ENCODE measurements at regions not wholly inside any gene's neighbourhood (a gene's known extent, or its start where the extent isn't known, plus 50 kb on each side); places are given as distances from the start of the nearest gene placed in this dataset.

DNA sequence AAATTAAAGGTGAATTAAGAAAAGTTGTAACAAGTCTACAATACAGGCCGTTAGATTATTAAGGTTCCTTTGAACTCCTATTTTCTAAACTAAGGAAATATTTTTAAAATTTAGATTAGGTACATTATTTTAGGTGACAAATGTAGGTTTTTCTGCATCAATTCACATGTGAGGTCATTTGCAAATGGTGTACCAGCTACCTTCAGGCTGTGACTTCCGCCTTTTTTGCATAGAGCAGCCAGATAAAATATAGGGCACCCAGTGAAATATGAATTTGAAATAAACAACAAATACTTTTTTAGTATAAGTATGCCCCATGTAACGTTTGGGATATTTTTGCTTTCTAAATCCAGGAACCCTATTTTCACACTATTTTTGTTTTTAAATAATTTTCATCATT lies 544.0 kb downstream of the LMO4 start:
- Histone ChIP-seq H2AFZ (ENCODE audit: low read length) (peak overlapping the region; percentile 44), H3K9me3 (ENCODE audit: low read length) (no peaks in the 10 kb centered on the region)

DNA sequence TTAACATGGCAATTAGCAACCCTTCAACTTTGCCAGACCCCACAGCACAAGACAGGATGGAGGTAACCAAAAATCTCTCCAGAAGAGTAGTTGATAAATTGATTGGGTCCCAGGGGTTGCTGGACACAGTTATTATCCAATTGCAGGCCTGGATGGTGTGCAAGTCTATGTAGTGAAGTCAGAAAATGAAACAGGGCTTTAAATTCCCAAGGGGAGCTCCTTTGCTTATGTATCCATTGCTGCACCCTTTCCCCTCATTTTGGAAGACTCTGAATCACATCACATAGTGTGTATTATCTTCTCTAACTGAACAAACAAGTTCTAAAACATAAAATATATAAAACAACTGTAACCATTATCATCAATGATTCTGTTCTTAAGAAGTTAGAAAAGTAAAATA lies 550.2 kb downstream of the LMO4 start:
- no peak for DNase-seq
- Histone ChIP-seq H3K27me3 (ENCODE audit: low read length) (no peaks in the 10 kb centered on the region), H3K4me2 (ENCODE audit: low read depth, low read length, poor library complexity, severe bottlenecking) (no peak overlapping the region), H3K4me1 (ENCODE audit: low read length) (no peaks in the 10 kb centered on the region), H3K79me2 (ENCODE audit: low read length) (no peaks in the 10 kb centered on the region), H4K20me1 (ENCODE audit: insufficient read depth, low read depth, low read length) (no peaks in the 10 kb centered on the region), H3K9me2 (replicated peaks; ENCODE audit: insufficient read depth, low read length) (no peaks in the 10 kb centered on the region), H3K27ac (ENCODE audit: low read length) (no peak overlapping the region), H3K9ac (ENCODE audit: low read length) (no peak overlapping the region), H3K4me3 (ENCODE audit: low read length) (no peak overlapping the region), H3K36me3 (ENCODE audit: insufficient read depth, low read length) (no peaks in the 10 kb centered on the region), H3K9me3 (ENCODE audit: low read length) (no peaks in the 10 kb centered on the region), H2AFZ (ENCODE audit: low read length) (no peak overlapping the region)

More for the DNA sequence above, 544.0 kb downstream of the LMO4 start:
- Histone ChIP-seq H4K20me1 (ENCODE audit: insufficient read depth, low read depth, low read length) (no peaks in the 10 kb centered on the region), H3K27me3 (ENCODE audit: low read length) (no peaks in the 10 kb centered on the region), H3K36me3 (ENCODE audit: insufficient read depth, low read length) (no peaks in the 10 kb centered on the region), H3K79me2 (ENCODE audit: low read length) (no peaks in the 10 kb centered on the region), H3K9me2 (replicated peaks; ENCODE audit: insufficient read depth, low read length) (no peaks in the 10 kb centered on the region), H3K27ac (ENCODE audit: low read length) (0 out of 2 replicates have a peak overlapping the region, but pooled peaks have one; percentile 29), H3K4me3 (ENCODE audit: low read length) (no peak overlapping the region), H3K4me1 (ENCODE audit: low read length) (peaks cover 21% of the 10 kb centered on the region), H3K9ac (ENCODE audit: low read length) (no peak overlapping the region), H3K4me2 (ENCODE audit: low read depth, low read length, poor library complexity, severe bottlenecking) (peak overlapping the region; percentile 13)
- DNase-seq, result peak; percentile 58

DNA sequence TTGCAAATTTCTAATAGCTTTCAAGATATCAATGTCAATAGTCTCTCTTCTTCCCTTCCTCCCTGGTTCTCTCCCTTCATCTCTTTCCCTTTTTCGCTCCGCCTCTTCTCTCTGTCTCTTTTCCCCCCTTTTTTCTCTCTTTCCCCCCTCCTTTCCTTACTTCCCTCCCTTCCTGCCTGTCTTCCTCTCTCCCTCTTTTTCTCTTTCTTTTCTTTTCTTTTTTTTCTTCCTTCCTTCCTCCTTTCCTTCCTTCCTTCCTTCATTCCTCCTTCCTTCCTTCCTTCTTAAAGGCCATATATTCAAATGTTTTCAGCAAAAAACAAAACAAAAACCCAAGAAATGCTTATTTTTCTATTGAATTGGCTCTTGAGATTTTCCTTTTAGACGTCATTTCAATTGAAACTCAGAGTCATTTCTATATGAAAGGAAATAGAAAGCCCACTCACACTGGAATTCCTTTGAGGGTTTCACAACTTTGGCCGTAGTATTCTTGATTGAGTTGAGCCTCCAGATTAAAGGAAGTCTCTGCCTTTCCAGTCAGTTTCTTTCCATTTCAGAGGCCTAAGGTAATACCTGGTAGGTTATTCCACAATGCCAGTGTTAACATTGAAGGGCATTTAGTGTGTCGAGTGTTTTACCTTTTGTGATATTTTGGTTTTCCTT lies 551.5 kb downstream of the LMO4 start:
- Histone ChIP-seq H3K4me2 (ENCODE audit: low read depth, low read length, poor library complexity, severe bottlenecking) (no peak overlapping the region), H3K9me2 (replicated peaks; ENCODE audit: insufficient read depth, low read length) (no peaks in the 10 kb centered on the region)
- DNase-seq, result no peak

DNA sequence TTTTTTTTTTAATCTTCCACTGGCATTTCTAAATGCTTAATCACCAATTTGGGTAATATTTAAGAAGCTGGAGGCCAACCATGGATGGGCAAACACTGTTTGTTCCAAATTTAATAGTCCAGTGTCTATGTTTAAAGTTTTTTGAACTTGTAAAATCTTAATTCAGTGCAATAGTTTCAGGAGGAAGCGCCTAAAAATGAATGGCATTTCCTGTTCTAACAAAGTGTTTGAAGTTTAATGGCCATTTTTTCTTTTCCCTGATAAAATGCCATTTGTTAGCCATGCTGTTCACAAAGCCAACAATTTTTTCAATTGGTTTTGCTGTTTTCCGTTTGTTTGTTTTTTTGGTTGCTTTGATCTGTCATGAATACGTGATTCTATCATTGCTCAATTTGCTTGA lies 552.1 kb downstream of the LMO4 start:
- Histone ChIP-seq H3K27me3 (ENCODE audit: low read length) (no peaks in the 10 kb centered on the region), H3K9me3 (ENCODE audit: low read length) (no peaks in the 10 kb centered on the region), H3K36me3 (ENCODE audit: insufficient read depth, low read length) (no peaks in the 10 kb centered on the region), H3K4me2 (ENCODE audit: low read depth, low read length, poor library complexity, severe bottlenecking) (no peak overlapping the region), H3K27ac (ENCODE audit: low read length) (no peak overlapping the region), H3K4me3 (ENCODE audit: low read length) (no peak overlapping the region), H4K20me1 (ENCODE audit: insufficient read depth, low read depth, low read length) (no peaks in the 10 kb centered on the region), H3K9ac (ENCODE audit: low read length) (no peak overlapping the region), H3K4me1 (ENCODE audit: low read length) (no peaks in the 10 kb centered on the region), H2AFZ (ENCODE audit: low read length) (no peak overlapping the region), H3K79me2 (ENCODE audit: low read length) (no peaks in the 10 kb centered on the region), H3K9me2 (replicated peaks; ENCODE audit: insufficient read depth, low read length) (no peaks in the 10 kb centered on the region)
- no peak for DNase-seq

More for the DNA sequence above, 551.5 kb downstream of the LMO4 start:
- H4K20me1 ChIP-seq (ENCODE audit: insufficient read depth, low read depth, low read length), result no peaks in the 10 kb centered on the region
- no peak overlapping the region for H3K27ac ChIP-seq (ENCODE audit: low read length)
- no peaks in the 10 kb centered on the region for H3K9me3 ChIP-seq (ENCODE audit: low read length)
- no peaks in the 10 kb centered on the region for H3K36me3 ChIP-seq (ENCODE audit: insufficient read depth, low read length)
- no peak overlapping the region for H2AFZ ChIP-seq (ENCODE audit: low read length)
- no peaks in the 10 kb centered on the region for H3K4me1 ChIP-seq (ENCODE audit: low read length)
- H3K79me2 ChIP-seq (ENCODE audit: low read length), result no peaks in the 10 kb centered on the region
- no peak overlapping the region for H3K4me3 ChIP-seq (ENCODE audit: low read length)
- no peaks in the 10 kb centered on the region for H3K27me3 ChIP-seq (ENCODE audit: low read length)
- H3K9ac ChIP-seq (ENCODE audit: low read length), result no peak overlapping the region

DNA sequence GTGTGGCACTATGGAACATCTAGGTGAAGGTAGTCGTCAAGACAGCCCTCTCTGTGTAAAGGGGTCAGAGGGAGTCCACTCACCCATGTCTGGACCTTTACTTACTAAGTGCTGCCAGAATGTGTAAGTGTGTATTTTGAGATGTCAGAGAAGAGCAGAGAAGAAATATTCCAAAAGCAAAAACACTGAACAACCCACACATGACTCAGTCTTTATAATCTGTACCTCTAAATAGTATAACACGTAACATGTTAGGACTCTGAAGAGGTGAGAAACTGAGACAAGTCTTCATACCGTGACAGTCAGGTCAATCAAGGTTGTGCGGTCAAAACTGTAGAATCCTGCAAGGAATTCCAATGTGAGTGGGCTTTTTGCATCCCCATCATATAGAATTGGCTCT lies 555.2 kb downstream of the LMO4 start:
- H3K9me3 ChIP-seq (ENCODE audit: low read length), result no peaks in the 10 kb centered on the region

DNA sequence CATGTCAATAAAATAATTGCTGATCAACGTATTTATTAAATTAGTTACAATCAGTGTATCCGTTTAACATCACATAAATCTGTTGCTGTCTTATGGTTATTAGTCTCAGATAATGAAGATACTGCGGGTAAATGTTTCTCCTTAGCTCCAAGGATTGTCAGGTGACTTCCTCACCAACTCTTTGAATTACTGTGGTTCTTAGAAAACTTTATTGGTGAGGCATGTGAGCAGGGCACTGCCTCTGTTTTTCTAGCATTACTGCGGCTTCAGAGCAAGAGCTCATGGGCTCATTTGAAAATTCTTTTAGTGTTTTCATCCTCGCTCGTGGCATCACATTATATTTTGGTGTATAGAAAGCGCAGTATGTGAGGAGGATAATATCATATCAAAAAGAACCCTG lies 555.9 kb downstream of the LMO4 start:
- no peaks in the 10 kb centered on the region for H3K4me1 ChIP-seq (ENCODE audit: low read length)
- H3K36me3 ChIP-seq (ENCODE audit: insufficient read depth, low read length), result no peaks in the 10 kb centered on the region
- no peaks in the 10 kb centered on the region for H3K9me2 ChIP-seq (replicated peaks; ENCODE audit: insufficient read depth, low read length)
- H4K20me1 ChIP-seq (ENCODE audit: insufficient read depth, low read depth, low read length), result no peaks in the 10 kb centered on the region
- H2AFZ ChIP-seq (ENCODE audit: low read length), result no peak overlapping the region
- H3K4me3 ChIP-seq (ENCODE audit: low read length), result no peak overlapping the region
- H3K27ac ChIP-seq (ENCODE audit: low read length), result no peak overlapping the region
- no peaks in the 10 kb centered on the region for H3K27me3 ChIP-seq (ENCODE audit: low read length)
- no peak overlapping the region for H3K4me2 ChIP-seq (ENCODE audit: low read depth, low read length, poor library complexity, severe bottlenecking)
- no peak for DNase-seq
- H3K79me2 ChIP-seq (ENCODE audit: low read length), result no peaks in the 10 kb centered on the region
- no peaks in the 10 kb centered on the region for H3K9me3 ChIP-seq (ENCODE audit: low read length)
- H3K9ac ChIP-seq (ENCODE audit: low read length), result no peak overlapping the region

More for the DNA sequence above, 555.2 kb downstream of the LMO4 start:
- Histone ChIP-seq H3K79me2 (ENCODE audit: low read length) (no peaks in the 10 kb centered on the region), H3K27me3 (ENCODE audit: low read length) (no peaks in the 10 kb centered on the region), H3K36me3 (ENCODE audit: insufficient read depth, low read length) (no peaks in the 10 kb centered on the region), H2AFZ (ENCODE audit: low read length) (no peak overlapping the region), H3K4me2 (ENCODE audit: low read depth, low read length, poor library complexity, severe bottlenecking) (no peak overlapping the region), H4K20me1 (ENCODE audit: insufficient read depth, low read depth, low read length) (no peaks in the 10 kb centered on the region), H3K4me1 (ENCODE audit: low read length) (no peaks in the 10 kb centered on the region), H3K9me2 (replicated peaks; ENCODE audit: insufficient read depth, low read length) (no peaks in the 10 kb centered on the region), H3K9ac (ENCODE audit: low read length) (no peak overlapping the region), H3K4me3 (ENCODE audit: low read length) (no peak overlapping the region), H3K27ac (ENCODE audit: low read length) (no peak overlapping the region)
- no peak for DNase-seq

DNA sequence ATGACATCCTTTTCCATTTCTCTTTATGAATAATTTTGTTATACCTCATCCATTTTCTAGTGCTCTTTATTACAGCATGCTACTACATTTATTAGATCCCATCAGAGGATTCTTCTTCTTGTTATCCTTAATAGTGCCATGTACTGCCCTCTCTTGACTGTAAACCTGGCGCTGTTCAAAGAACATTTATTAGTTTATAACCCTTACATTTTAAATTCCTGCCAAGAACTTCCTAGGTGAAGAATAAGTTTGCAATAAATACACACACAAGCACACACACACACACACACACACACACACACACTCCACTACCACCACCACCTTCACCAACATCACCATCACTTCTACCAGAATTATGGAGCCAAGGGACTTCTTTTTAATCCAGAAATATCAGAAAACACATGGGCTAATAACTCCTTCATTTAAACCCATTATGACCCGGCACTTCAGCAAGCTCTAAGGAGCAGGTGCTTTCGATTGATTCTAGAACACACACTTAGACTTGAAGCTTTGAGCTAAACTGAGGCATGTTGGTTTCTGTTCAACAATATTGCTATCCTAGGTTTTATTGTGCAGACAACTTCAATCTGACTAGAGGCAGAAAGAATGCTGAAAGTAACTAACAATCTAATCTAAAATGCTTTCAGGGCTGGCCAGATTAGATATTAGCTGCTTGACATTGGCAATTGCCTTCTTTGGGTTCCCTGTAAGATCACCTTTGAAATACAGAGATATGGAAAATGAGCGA lies 556.8 kb downstream of the LMO4 start:
- Histone ChIP-seq H3K27me3 (ENCODE audit: low read length) (no peaks in the 10 kb centered on the region), H3K36me3 (ENCODE audit: insufficient read depth, low read length) (no peaks in the 10 kb centered on the region), H3K9me3 (ENCODE audit: low read length) (no peaks in the 10 kb centered on the region), H3K4me1 (ENCODE audit: low read length) (no peaks in the 10 kb centered on the region), H3K4me3 (ENCODE audit: low read length) (no peak overlapping the region), H3K9me2 (replicated peaks; ENCODE audit: insufficient read depth, low read length) (no peaks in the 10 kb centered on the region), H3K27ac (ENCODE audit: low read length) (no peak overlapping the region), H4K20me1 (ENCODE audit: insufficient read depth, low read depth, low read length) (no peaks in the 10 kb centered on the region), H3K79me2 (ENCODE audit: low read length) (no peaks in the 10 kb centered on the region), H3K4me2 (ENCODE audit: low read depth, low read length, poor library complexity, severe bottlenecking) (no peak overlapping the region), H2AFZ (ENCODE audit: low read length) (no peak overlapping the region), H3K9ac (ENCODE audit: low read length) (no peak overlapping the region)
- no peak for DNase-seq

DNA sequence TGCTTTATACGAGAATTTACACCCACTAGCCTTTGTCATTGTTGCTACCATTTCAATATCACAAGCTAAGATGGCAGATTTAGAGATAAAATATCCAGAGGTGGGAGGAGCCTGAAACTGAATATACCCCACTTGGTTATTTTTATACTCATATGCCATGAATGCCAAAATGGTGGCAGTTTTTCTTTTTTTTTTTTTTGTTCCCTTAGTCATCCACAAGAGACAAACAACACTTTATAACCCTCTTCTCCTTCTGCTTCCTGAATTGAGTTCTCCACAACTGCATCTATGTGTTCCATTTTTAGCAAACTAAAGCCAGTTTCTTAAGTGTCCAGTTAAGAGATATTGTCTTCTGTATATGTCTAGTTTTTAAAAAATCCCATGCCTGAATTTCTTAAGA lies 558.4 kb downstream of the LMO4 start:
- H4K20me1 ChIP-seq (ENCODE audit: insufficient read depth, low read depth, low read length), result no peaks in the 10 kb centered on the region
- no peak overlapping the region for H3K4me3 ChIP-seq (ENCODE audit: low read length)
- H3K9me3 ChIP-seq (ENCODE audit: low read length), result no peaks in the 10 kb centered on the region
- no peaks in the 10 kb centered on the region for H3K4me1 ChIP-seq (ENCODE audit: low read length)
- H3K9me2 ChIP-seq (replicated peaks; ENCODE audit: insufficient read depth, low read length), result no peaks in the 10 kb centered on the region
- no peak overlapping the region for H2AFZ ChIP-seq (ENCODE audit: low read length)
- no peak overlapping the region for H3K27ac ChIP-seq (ENCODE audit: low read length)
- H3K4me2 ChIP-seq (ENCODE audit: low read depth, low read length, poor library complexity, severe bottlenecking), result no peak overlapping the region
- H3K9ac ChIP-seq (ENCODE audit: low read length), result no peak overlapping the region
- no peak for DNase-seq
- H3K27me3 ChIP-seq (ENCODE audit: low read length), result no peaks in the 10 kb centered on the region
- H3K79me2 ChIP-seq (ENCODE audit: low read length), result no peaks in the 10 kb centered on the region
- H3K36me3 ChIP-seq (ENCODE audit: insufficient read depth, low read length), result no peaks in the 10 kb centered on the region
